Suprapubic skin (tissue), 3 donors: ENCODE measurements at regions not wholly inside any gene's neighbourhood (a gene's known extent, or its start where the extent isn't known, plus 50 kb on each side); places are given as distances from the start of the nearest gene placed in this dataset.

ENCODE experiments used
- EP300 ChIP-seq: sonication (generic); formaldehyde crosslinking; IDR thresholded peaks from one replicate; pipeline ENCODE4 v1.6.1; 2017; ENCODE audit warnings: antibody characterized with exemption
- TF ChIP-seq, protein P1 (sequence below), 2 donors: fragments of 200-600 bp in 1 of 2; fragments of 450-650 bp in 1 of 2; sonication (generic) in 1 of 2; IDR thresholded peaks; one replicate each; pipeline ENCODE4 v1.5.1; 2016 to 2019; ENCODE audit warnings: antibody characterized with exemption in 2 of 2, mild to moderate bottlenecking in 1 of 2, moderate library complexity in 1 of 2

DNA sequence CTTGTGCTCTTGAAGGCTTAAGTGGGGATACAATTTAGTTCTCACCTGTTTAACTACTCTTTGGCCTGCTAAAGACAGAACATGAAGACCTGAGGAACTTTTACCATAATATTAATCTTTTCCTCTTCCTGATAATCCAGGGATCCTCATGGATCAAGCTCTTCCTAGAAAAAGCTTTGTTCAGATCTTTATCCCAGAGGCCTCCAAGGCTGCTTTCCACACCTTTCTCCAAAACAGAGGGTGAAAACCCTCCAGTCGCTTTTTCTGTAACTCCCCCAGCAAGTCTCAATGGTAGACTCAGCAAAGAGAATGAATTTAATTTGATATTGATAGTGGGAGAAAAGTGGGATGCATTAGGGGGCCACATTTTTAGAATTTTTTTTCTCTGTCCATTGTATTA, 203.6 kb downstream of the CGGBP1 start:
- TF ChIP-seq, protein P1, sequence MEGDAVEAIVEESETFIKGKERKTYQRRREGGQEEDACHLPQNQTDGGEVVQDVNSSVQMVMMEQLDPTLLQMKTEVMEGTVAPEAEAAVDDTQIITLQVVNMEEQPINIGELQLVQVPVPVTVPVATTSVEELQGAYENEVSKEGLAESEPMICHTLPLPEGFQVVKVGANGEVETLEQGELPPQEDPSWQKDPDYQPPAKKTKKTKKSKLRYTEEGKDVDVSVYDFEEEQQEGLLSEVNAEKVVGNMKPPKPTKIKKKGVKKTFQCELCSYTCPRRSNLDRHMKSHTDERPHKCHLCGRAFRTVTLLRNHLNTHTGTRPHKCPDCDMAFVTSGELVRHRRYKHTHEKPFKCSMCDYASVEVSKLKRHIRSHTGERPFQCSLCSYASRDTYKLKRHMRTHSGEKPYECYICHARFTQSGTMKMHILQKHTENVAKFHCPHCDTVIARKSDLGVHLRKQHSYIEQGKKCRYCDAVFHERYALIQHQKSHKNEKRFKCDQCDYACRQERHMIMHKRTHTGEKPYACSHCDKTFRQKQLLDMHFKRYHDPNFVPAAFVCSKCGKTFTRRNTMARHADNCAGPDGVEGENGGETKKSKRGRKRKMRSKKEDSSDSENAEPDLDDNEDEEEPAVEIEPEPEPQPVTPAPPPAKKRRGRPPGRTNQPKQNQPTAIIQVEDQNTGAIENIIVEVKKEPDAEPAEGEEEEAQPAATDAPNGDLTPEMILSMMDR (IDR thresholded peaks at IDR 0.05) = no peak
- no peak for TF ChIP-seq EP300
